BJ (cell line): ENCODE measurements at regions not wholly inside any gene's neighbourhood (a gene's known extent, or its start where the extent isn't known, plus 50 kb on each side); places are given as distances from the start of the nearest gene placed in this dataset.
"Not testable (repeated sequence)": the region's sequence is repeated elsewhere in the genome, so short reads cannot be mapped to it uniquely, and the experiment has no call there.

Experiments
- CTCF ChIA-PET: fragments of 350-600 bp; formaldehyde crosslinking; extraction: SDS; loops from one replicate; lab custom pipeline; 2021; ENCODE audit warnings: antibody characterized with exemption, inconsistent platforms; lab: Yijun Ruan, JAX
- POLR2A ChIA-PET: fragments of 300-600 bp; sonication (Branson Sonifier 250); formaldehyde crosslinking; extraction: SDS; loops from one replicate; lab custom pipeline; 2021; ENCODE audit warnings: antibody characterized with exemption; lab: Charles Lee
- DNase-seq: peaks from one replicate; pipeline ENCODE4 v3.0.0-alpha.2; 2011; ENCODE audit warnings: low read depth
- H3K27me3 ChIP-seq: 2 replicates; pipeline ENCODE4 v1.6.0; 2011; ENCODE audit warnings: low read length; ENCODE audit not compliant: control insufficient read depth, insufficient read depth
- H3K36me3 ChIP-seq: 2 replicates; pipeline ENCODE4 v1.5.1; 2011; ENCODE audit warnings: low read length; ENCODE audit not compliant: control insufficient read depth, insufficient read depth
- H3K4me3 ChIP-seq: 2 replicates; pipeline ENCODE4 v1.5.1; 2011; ENCODE audit warnings: low read depth, mild to moderate bottlenecking, control low read depth, low read length
- TF ChIP-seq, protein P1 (sequence below): IDR thresholded peaks from 2 replicates; pipeline ENCODE4 v1.5.1; 2011; ENCODE audit warnings: low read depth, mild to moderate bottlenecking, control low read depth, inconsistent platforms, low read length, moderate library complexity; ENCODE audit not compliant: insufficient read depth

DNA sequence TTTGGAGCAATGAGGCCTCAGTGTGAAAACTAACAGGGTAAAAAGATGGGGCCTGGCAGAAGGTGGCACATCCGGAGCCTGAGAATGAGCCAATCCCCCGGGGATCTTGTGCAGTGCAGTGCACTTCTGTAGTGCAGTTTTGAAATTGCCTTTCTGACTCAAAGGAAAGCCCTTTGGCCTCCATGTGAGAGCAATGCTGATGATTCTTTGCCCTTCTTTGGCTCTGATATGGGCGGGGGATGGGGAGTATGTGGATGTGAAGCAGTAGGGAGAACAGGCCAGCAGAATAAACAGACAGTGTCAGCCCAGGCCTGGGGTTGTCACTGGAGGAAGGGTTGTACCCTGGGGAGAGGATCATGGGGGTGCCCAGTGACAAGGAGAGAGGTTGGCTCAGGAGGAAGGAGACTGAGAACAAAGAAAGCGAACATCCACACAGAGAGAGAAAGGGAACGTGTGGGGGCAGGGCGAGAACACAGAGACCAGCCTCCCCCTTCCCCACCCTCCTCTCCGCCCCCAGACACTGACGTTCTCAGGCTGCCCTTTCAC lies 351.2 kb downstream of the CDC5L start:
- POLR2A ChIA-PET: no interaction called here
- Histone ChIP-seq H3K4me3 (no peak overlapping the region), H3K27me3 (peaks cover 14% of the 10 kb centered on the region), H3K36me3 (no peaks in the 10 kb centered on the region)
- CTCF ChIA-PET: no interaction called here
- TF ChIP-seq, protein P1, sequence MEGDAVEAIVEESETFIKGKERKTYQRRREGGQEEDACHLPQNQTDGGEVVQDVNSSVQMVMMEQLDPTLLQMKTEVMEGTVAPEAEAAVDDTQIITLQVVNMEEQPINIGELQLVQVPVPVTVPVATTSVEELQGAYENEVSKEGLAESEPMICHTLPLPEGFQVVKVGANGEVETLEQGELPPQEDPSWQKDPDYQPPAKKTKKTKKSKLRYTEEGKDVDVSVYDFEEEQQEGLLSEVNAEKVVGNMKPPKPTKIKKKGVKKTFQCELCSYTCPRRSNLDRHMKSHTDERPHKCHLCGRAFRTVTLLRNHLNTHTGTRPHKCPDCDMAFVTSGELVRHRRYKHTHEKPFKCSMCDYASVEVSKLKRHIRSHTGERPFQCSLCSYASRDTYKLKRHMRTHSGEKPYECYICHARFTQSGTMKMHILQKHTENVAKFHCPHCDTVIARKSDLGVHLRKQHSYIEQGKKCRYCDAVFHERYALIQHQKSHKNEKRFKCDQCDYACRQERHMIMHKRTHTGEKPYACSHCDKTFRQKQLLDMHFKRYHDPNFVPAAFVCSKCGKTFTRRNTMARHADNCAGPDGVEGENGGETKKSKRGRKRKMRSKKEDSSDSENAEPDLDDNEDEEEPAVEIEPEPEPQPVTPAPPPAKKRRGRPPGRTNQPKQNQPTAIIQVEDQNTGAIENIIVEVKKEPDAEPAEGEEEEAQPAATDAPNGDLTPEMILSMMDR: no peak
- DNase-seq: no peak

GRCh38 chr6:44739181-44739580 lies 351.7 kb downstream of the CDC5L start:
- DNase-seq: no peak
- TF ChIP-seq, protein P1: no peak
- CTCF ChIA-PET: no interaction called here
- Histone ChIP-seq H3K4me3 (no peak overlapping the region), H3K27me3 (peaks cover 11% of the 10 kb centered on the region), H3K36me3 (no peaks in the 10 kb centered on the region)
- POLR2A ChIA-PET: no interaction called here

DNA sequence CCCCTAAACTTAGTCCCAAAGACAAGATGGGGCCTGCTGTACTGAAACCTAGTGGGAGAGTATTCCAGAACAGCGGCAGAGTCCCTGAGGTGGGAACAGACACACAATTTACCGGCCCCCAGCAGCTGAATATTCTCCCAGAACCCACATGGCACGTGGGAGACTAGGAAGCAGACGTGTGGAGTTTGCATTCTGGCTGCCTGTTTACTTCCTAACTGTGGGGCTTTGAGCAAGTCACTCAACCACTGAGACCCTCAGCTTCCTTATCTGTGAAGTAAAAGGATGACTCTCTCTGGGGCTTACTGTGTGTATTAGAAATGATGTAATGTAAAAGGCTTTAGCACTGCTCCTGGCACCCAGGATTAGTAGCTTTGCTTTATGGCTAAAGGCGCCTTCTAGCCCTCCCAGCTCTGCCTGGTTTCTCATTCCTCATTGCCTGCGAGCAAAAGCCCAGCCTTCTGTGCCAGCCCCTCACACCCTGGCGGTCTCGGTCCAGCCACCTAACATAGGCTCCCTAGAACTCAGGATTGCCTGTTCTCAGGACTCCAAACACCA lies 353.1 kb downstream of the CDC5L start:
- H3K27me3 ChIP-seq: peaks cover 8% of the 10 kb centered on the region
- H3K36me3 ChIP-seq: no peaks in the 10 kb centered on the region
- POLR2A ChIA-PET: no interaction called here
- TF ChIP-seq, protein P1: no peak
- DNase-seq: no peak
- CTCF ChIA-PET: interaction anchor here (0.6 kb wide), 1 partner anchor 21 kb away, joined by 3 read pairs; no protein-coding TSS in a partner anchor
- H3K4me3 ChIP-seq: no peak overlapping the region

DNA sequence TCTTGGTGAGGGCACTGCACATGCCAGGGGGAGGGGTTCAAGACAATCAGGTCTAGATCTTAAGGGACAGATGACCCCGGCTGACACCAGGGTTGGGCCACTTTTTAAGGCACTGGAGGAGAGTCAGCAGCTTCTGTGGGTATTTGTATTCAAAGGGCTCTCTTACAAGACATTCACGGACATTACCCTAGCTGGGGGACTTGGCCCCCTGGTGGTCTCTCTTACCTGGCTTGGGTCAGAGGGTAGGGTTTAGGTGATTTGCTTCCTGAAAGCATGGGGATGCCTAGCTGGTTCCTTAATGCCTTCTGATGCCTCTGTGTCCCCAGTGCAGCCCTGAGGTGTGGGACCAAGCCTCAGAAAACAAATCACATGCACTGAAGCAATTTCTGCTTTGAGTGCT lies 354.7 kb downstream of the CDC5L start:
- POLR2A ChIA-PET: no interaction called here
- H3K4me3 ChIP-seq: no peak overlapping the region
- TF ChIP-seq, protein P1: no peak
- no peaks in the 10 kb centered on the region for H3K36me3 ChIP-seq
- no peak for DNase-seq
- CTCF ChIA-PET: interaction anchor here (0.9 kb wide), 1 partner anchor 8 kb away, joined by 3 read pairs; no protein-coding TSS in a partner anchor
- peaks cover 6% of the 10 kb centered on the region for H3K27me3 ChIP-seq

- Histone ChIP-seq H3K27me3 (peaks cover 8% of the 10 kb centered on the region), H3K36me3 (no peaks in the 10 kb centered on the region), H3K4me3 (no peak overlapping the region)
- ChIA-PET POLR2A (interaction anchor here (0.5 kb wide), 1 partner anchor 1182 kb away, joined by 5 read pairs; no protein-coding TSS in a partner anchor), CTCF (no interaction called here)
- DNase-seq: no peak
- TF ChIP-seq, protein P1: no peak
These were observed 355.4 kb downstream of the CDC5L start for GRCh38 chr6:44742828-44743372.

- H3K36me3 ChIP-seq, H3K4me3 ChIP-seq, DNase-seq, POLR2A ChIA-PET, H3K27me3 ChIP-seq: not testable (repeated sequence)
- CTCF ChIA-PET: interaction anchor here (0.5 kb wide), 1 partner anchor 931 kb away, joined by 3 read pairs; no protein-coding TSS in a partner anchor
These were observed 372.6 kb downstream of the CDC5L start for GRCh38 chr6:44760116-44760515.
